Stimulated activated naive CD4-positive, alpha-beta T cell (primary cell): ENCODE measurements at regions not wholly inside any gene's neighbourhood (a gene's known extent, or its start where the extent isn't known, plus 50 kb on each side); places are given as distances from the start of the nearest gene placed in this dataset.
"Not testable (repeated sequence)": the region's sequence is repeated elsewhere in the genome, so short reads cannot be mapped to it uniquely, and the experiment has no call there.

ENCODE experiments used
- DNase-seq, 6 experiments: peaks; one replicate each; lab custom pipeline; 2025; lab: John Stamatoyannopoulos, UW

GRCh38 chr3:106348139-106348690 lies 479.4 kb upstream of the CBLB start:
- no peak for DNase-seq

- no peak for DNase-seq
Measured at GRCh38 chr3:106349191-106349881, 480.5 kb upstream of the CBLB start.

- DNase-seq, result no peak
Measured at GRCh38 chr3:106355873-106356272, 487.1 kb upstream of the CBLB start.

- DNase-seq, result no peak
Measured at GRCh38 chr3:106359692-106360091, 490.9 kb upstream of the CBLB start.

- not testable (repeated sequence) for DNase-seq
Measured at GRCh38 chr3:106360901-106361300, 492.1 kb upstream of the CBLB start.

GRCh38 chr3:106364477-106364876 lies 495.7 kb upstream of the CBLB start:
- no peak for DNase-seq

- no peak for DNase-seq
Measured at GRCh38 chr3:106365061-106365691, 496.4 kb upstream of the CBLB start.

GRCh38 chr3:106366352-106366751 lies 497.5 kb upstream of the CBLB start:
- DNase-seq, result no peak

- DNase-seq, result no peak
Measured at GRCh38 chr3:106367496-106367895, 498.7 kb upstream of the CBLB start.

- DNase-seq, result no peak
Measured at GRCh38 chr3:106371221-106371970, 502.6 kb upstream of the CBLB start.

GRCh38 chr3:106371971-106372805 lies 503.4 kb upstream of the CBLB start:
- DNase-seq, result no peak

GRCh38 chr3:106372806-106373190 lies 504.0 kb upstream of the CBLB start:
- DNase-seq, result no peak

- no peak for DNase-seq
Measured at GRCh38 chr3:106376016-106376570, 507.3 kb upstream of the CBLB start.

GRCh38 chr3:106379251-106379750 lies 510.5 kb upstream of the CBLB start:
- no peak for DNase-seq

GRCh38 chr3:106380232-106380631 lies 511.4 kb upstream of the CBLB start:
- no peak for DNase-seq

GRCh38 chr3:106381286-106381938 lies 512.6 kb upstream of the CBLB start:
- DNase-seq, result no peak

GRCh38 chr3:106381939-106382335 lies 513.1 kb upstream of the CBLB start:
- DNase-seq, result no peak

- DNase-seq, result no peak
Measured at GRCh38 chr3:106386050-106386449, 517.2 kb upstream of the CBLB start.

GRCh38 chr3:106392915-106393314 lies 524.1 kb upstream of the CBLB start:
- DNase-seq, result no peak

- no peak for DNase-seq
Measured at GRCh38 chr3:106397006-106397405, 528.2 kb upstream of the CBLB start.
